HG03520 (cell line): ENCODE measurements at regions not wholly inside any gene's neighbourhood (a gene's known extent, or its start where the extent isn't known, plus 50 kb on each side); places are given as distances from the start of the nearest gene placed in this dataset.

Experiments used
- ATAC-seq: cut with Tn5 transposase; IDR thresholded peaks from one replicate; pipeline ENCODE4 v1.9.1; 2021; ENCODE audit warnings: mild to moderate bottlenecking, moderate library complexity; ENCODE audit not compliant: unreplicated experiment

- peak; percentile 52 for ATAC-seq
Measured at GRCh38 chr3:110070161-110070916, 733.0 kb upstream of the DPPA4 start.

GRCh38 chr3:110074095-110074494 lies 736.7 kb upstream of the DPPA4 start:
- ATAC-seq = no peak

- no peak for ATAC-seq
Measured at GRCh38 chr3:110077093-110077492, 739.7 kb upstream of the DPPA4 start.

- no peak for ATAC-seq
Measured at GRCh38 chr3:110093411-110093810, 756.1 kb upstream of the DPPA4 start.

GRCh38 chr3:110093812-110094401 lies 756.6 kb upstream of the DPPA4 start:
- ATAC-seq = no peak

GRCh38 chr3:110099711-110100110 lies 762.4 kb upstream of the DPPA4 start:
- ATAC-seq = no peak

- ATAC-seq = no peak
Measured at GRCh38 chr3:110101361-110101760, 764.0 kb upstream of the DPPA4 start.

- ATAC-seq = no peak
Measured at GRCh38 chr3:110106805-110107204, 769.5 kb upstream of the DPPA4 start.

GRCh38 chr3:110123946-110124345 lies 786.6 kb upstream of the DPPA4 start:
- no peak for ATAC-seq

- no peak for ATAC-seq
Measured at GRCh38 chr3:110126065-110126464, 788.7 kb upstream of the DPPA4 start.

- no peak for ATAC-seq
Measured at GRCh38 chr3:110133971-110134370, 796.6 kb upstream of the DPPA4 start.

- ATAC-seq = no peak
Measured at GRCh38 chr3:110139048-110139447, 801.7 kb upstream of the DPPA4 start.

GRCh38 chr3:110139821-110140220 lies 802.5 kb upstream of the DPPA4 start:
- ATAC-seq = no peak

- ATAC-seq = no peak
Measured at GRCh38 chr3:110149763-110150162, 812.4 kb upstream of the DPPA4 start.

- ATAC-seq = no peak
Measured at GRCh38 chr3:110157221-110157620, 819.9 kb upstream of the DPPA4 start.

- no peak for ATAC-seq
Measured at GRCh38 chr3:110164632-110165369, 827.5 kb upstream of the DPPA4 start.

GRCh38 chr3:110165370-110165743 lies 828.0 kb upstream of the DPPA4 start:
- no peak for ATAC-seq

GRCh38 chr3:110165753-110166152 lies 828.4 kb upstream of the DPPA4 start:
- no peak for ATAC-seq

- no peak for ATAC-seq
Measured at GRCh38 chr3:110166791-110167190, 829.4 kb upstream of the DPPA4 start.

- ATAC-seq = no peak
Measured at GRCh38 chr3:110174908-110175307, 837.6 kb upstream of the DPPA4 start.

GRCh38 chr3:110178965-110179364 lies 841.6 kb upstream of the DPPA4 start:
- no peak for ATAC-seq

- ATAC-seq = no peak
Measured at GRCh38 chr3:110180733-110181132, 843.4 kb upstream of the DPPA4 start.
